DMS 273 (cell line): ENCODE measurements at regions not wholly inside any gene's neighbourhood (a gene's known extent, or its start where the extent isn't known, plus 50 kb on each side); places are given as distances from the start of the nearest gene placed in this dataset.
A peak's percentile ranks its signal among the peaks of the same experiment; 100 is the strongest.

Experiments used
- DNase-seq: peaks from one replicate; lab custom pipeline; 2025; ENCODE audit not compliant: unreplicated experiment; lab: John Stamatoyannopoulos, UW

- DNase-seq: peak; percentile 2
Observed at GRCh38 chr6:137775720-137776119, 91.3 kb upstream of the TNFAIP3 start.

DNA sequence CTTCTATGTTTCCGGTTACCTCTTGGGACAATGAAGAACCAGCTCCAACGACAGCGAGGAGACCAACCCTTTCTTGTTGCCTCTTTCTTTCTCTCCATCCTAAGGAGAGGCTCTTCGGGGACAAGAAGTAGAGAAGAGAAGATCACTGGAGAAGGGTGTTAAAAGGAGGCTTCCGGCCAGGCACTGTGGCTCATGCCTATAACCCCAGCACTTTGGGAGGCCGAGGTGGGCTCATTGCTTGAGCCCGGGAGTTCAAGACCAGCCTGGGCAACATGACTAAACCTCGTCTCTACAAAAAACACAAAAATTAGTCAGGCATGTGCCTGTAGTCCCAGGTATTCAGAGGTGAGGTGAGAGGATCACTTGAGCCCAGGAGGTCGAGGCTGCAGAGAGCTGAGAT, 90.8 kb upstream of the TNFAIP3 start:
- no peak for DNase-seq

GRCh38 chr6:137776786-137777686, 90.0 kb upstream of the TNFAIP3 start:
- no peak for DNase-seq

DNA sequence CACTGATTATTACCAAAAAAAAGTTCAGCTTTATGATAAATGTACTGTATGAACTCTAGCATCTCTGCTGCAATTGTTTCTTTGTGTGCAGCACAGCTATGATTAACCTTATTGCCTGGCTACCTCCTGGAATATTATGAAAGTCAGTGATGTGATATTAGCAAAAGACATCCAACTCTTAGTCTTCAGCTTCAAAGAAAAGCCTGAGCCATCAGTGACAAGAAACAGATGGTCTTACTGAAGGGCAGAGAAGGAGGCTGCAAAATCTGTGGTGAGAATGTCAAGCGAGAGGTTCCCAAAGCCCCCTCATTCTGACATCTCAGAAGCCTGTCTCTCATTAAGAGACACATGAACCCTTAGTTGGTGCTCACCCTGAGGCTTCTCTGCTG, 89.4 kb upstream of the TNFAIP3 start:
- DNase-seq: no peak

GRCh38 chr6:137779982-137780381, 87.1 kb upstream of the TNFAIP3 start:
- DNase-seq: no peak

- DNase-seq: no peak
Observed at GRCh38 chr6:137780447-137781034, 86.5 kb upstream of the TNFAIP3 start.

GRCh38 chr6:137781639-137782038, 85.4 kb upstream of the TNFAIP3 start:
- DNase-seq: no peak

- DNase-seq: no peak
Observed at GRCh38 chr6:137782166-137783039, 84.7 kb upstream of the TNFAIP3 start.

GRCh38 chr6:137783710-137784109, 83.3 kb upstream of the TNFAIP3 start:
- DNase-seq: no peak

GRCh38 chr6:137784583-137784982, 82.5 kb upstream of the TNFAIP3 start:
- no peak for DNase-seq

- no peak for DNase-seq
Observed at GRCh38 chr6:137787016-137787415, 80.0 kb upstream of the TNFAIP3 start.

DNA sequence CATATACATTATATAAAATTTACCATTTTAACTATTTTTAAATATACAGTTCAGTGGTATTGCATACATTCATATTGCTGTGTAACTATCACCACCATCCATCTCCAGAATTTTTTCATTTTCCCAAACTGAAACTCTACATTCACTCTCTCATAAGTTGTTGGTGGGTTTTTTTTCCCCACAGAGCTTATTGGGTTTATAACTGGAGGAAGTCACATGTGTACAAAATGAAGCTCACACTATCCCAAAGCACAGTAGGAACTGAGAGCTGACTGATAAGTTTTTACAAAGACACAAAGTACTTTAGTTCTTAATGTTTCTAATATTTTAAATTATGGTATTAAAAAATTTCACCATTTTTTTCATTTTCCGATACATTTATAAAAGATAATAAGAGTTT, 78.8 kb upstream of the TNFAIP3 start:
- no peak for DNase-seq

DNA sequence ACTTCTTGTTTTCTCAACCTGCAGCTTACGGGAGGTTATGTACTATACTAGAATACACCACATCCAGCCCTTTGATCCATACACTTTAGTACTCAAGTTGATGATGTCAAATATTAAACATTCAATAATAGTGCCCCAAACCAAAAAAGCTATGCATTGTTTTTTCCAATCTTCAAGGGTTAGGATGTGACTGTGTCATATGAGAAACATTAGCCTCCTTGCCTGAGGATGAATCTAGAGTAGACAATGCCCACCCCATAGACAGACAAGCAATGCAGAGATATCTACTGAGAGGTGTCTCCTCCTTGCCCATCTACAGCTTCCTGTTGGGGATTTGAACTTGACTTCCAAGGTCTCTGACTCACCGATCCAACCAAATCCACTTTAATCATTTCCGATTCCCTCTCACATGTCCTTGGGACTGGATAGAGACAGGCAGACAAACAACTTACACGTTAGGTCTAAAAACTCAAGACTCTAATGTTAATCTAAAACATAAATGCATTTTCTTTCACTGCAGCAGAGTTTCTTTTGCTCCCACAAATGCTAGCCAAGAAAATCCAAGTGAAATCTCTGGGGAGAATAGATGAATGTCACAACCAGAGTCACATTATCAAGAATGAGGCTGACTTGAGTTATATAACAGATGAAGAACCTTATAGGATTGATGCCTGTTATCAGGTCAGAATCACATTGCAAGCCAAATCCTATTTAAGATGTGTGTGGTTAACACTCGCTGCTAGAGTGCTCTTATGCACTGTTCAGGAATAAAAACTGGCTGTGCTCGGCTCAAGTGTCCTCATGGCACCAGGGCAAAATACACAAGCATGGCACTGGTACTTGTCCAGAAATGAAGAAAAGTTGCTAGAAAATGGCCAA, 75.5 kb upstream of the TNFAIP3 start:
- no peak for DNase-seq

GRCh38 chr6:137792160-137793033, 74.7 kb upstream of the TNFAIP3 start:
- no peak for DNase-seq

DNA sequence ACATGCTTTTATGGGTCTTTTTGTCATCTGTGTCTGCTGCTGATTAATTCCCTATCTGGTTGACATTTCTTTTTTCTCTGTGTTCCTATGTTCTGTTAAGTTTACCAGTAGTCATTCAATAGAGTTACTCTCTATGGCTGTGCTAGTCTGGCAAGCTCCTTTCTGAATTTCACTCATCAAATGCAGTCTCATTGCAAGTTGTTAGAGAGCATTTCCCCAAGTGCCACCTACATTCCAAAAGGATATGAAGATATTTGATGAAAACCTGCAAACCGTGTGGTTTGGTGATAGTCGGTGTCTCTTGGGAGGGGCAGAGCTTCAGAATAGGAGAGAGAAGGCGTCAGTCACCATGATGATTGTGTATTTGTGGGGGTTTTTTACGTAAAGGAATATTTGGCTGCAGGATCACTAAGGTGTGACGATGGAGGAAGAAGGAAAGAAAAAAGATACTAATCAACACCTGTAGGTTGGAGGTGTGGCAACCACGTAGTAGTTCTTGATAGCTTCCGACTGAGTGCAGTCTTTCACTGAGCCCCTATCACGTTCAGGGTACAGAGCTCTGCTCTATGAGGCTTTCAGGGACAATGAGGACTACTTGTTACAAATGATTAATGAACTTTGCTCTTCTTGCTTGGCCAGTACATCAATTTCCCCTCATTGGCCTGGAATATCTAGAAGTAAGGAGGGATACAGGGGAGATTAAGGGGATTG, 73.1 kb upstream of the TNFAIP3 start:
- DNase-seq: no peak

- no peak for DNase-seq
Observed at GRCh38 chr6:137794516-137795201, 72.4 kb upstream of the TNFAIP3 start.

GRCh38 chr6:137795501-137795900, 71.6 kb upstream of the TNFAIP3 start:
- no peak for DNase-seq

- no peak for DNase-seq
Observed at GRCh38 chr6:137798261-137798660, 68.8 kb upstream of the TNFAIP3 start.
